Islet of Langerhans (tissue), 1 donor: ENCODE measurements at regions not wholly inside any gene's neighbourhood (a gene's known extent, or its start where the extent isn't known, plus 50 kb on each side); places are given as distances from the start of the nearest gene placed in this dataset.
"Not testable (repeated sequence)": the region's sequence is repeated elsewhere in the genome, so short reads cannot be mapped to it uniquely, and the experiment has no call there.

Source experiments
- FAIRE-seq: peaks from one replicate; lab custom pipeline; 2011; peaks lifted over from hg19 to GRCh38; lab: Jason Lieb, UNC

GRCh38 chr5:2007496-2007877 lies 124.8 kb upstream of the IRX4 start:
- FAIRE-seq = no peak

- FAIRE-seq = no peak
Observed at GRCh38 chr5:2006971-2007291, 124.2 kb upstream of the IRX4 start.

GRCh38 chr5:2006193-2006970 lies 123.7 kb upstream of the IRX4 start:
- FAIRE-seq = no peak

- no peak for FAIRE-seq
Observed at GRCh38 chr5:2005101-2006041, 122.6 kb upstream of the IRX4 start.

- no peak for FAIRE-seq
Observed at GRCh38 chr5:2003690-2004365, 121.1 kb upstream of the IRX4 start.

- FAIRE-seq = no peak
Observed at GRCh38 chr5:2003206-2003605, 120.5 kb upstream of the IRX4 start.

GRCh38 chr5:2001300-2001699 lies 118.6 kb upstream of the IRX4 start:
- FAIRE-seq = no peak

- FAIRE-seq = no peak
Observed at GRCh38 chr5:2000591-2000990, 117.9 kb upstream of the IRX4 start.

- no peak for FAIRE-seq
Observed at GRCh38 chr5:1999794-2000193, 117.1 kb upstream of the IRX4 start.

- no peak for FAIRE-seq
Observed at GRCh38 chr5:1998716-1999317, 116.1 kb upstream of the IRX4 start.

- no peak for FAIRE-seq
Observed at GRCh38 chr5:1998348-1998669, 115.6 kb upstream of the IRX4 start.

- no peak for FAIRE-seq
Observed at GRCh38 chr5:1997640-1998347, 115.1 kb upstream of the IRX4 start.

GRCh38 chr5:1995491-1995890 lies 112.8 kb upstream of the IRX4 start:
- no peak for FAIRE-seq

GRCh38 chr5:1987471-1987870 lies 104.7 kb upstream of the IRX4 start:
- no peak for FAIRE-seq

- no peak for FAIRE-seq
Observed at GRCh38 chr5:1985781-1986180, 103.1 kb upstream of the IRX4 start.

GRCh38 chr5:1983919-1984695 lies 101.4 kb upstream of the IRX4 start:
- FAIRE-seq = no peak

- no peak for FAIRE-seq
Observed at GRCh38 chr5:1983401-1983800, 100.7 kb upstream of the IRX4 start.

- FAIRE-seq = not testable (repeated sequence)
Observed at GRCh38 chr5:1982561-1982960, 99.8 kb upstream of the IRX4 start.

GRCh38 chr5:1975898-1976765 lies 93.4 kb upstream of the IRX4 start:
- FAIRE-seq = no peak

- no peak for FAIRE-seq
Observed at GRCh38 chr5:1975406-1975715, 92.6 kb upstream of the IRX4 start.
